ENCODE measurements at regions not wholly inside any gene's neighbourhood (a gene's known extent, or its start where the extent isn't known, plus 50 kb on each side); places are given as distances from the start of the nearest gene placed in this dataset.
"Not testable (repeated sequence)": the region's sequence is repeated elsewhere in the genome, so short reads cannot be mapped to it uniquely, and the experiment has no call there.

DNA sequence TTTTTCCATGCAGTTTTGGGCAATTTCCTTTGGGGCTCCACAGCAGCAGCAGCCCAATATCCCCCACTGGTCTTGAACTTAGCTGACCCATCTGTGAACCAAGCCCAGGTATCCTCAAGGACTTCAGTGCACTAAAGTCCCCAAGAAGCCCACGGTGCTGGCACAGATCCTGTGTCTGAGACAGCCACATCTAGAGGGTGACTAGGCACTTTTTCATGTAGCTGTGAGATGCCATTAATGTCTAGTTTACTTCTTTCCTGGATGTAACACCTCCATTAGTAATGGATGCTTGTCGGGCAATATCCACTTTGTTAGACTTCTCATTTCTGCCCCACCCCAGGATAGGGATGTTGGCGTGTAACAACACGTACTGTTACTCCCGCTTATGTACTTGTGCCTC, 117.9 kb downstream of the GPCPD1 start:
- intact Hi-C loops (cut with micrococcal nuclease), result no loop called here

DNA sequence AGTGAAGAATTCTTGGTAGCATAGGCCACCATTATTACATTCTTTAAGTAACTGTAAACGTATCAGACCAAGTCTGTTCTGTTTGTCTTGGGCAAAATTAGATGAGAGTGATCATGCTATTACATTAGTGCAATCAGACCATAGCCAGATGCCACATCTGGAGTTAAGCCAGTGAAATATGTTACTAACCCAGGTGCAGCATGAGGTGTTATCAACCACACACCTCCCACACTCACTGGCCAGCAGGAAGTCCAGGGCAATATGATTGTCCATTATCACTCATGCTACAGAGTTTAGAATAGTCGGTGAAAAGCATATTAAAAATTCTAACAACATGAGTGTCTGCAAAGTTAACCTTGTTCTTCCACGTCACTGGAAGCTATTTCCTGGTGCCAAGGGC, 119.4 kb downstream of the GPCPD1 start:
- intact Hi-C loops (cut with micrococcal nuclease), result no loop called here

DNA sequence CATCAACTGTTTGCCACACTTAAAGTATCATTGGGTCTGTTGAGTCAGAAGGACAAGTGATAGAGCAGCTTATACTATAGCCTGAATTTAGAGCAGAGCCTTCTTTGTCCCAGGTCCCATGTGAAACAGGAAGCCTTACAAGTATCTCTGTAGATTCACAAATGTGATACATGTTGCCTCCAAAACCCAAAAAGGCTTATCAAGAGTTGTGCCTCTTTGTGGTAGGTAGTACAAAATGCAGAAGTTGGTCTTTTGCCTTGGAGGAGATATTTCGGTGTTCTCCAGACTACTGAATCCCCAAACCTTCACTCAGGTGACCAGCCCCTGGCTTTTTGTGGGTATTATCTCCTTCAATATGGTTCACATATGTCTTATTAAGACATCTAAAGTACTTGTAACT, 121.2 kb downstream of the GPCPD1 start:
- intact Hi-C loops (cut with micrococcal nuclease), result no loop called here

DNA sequence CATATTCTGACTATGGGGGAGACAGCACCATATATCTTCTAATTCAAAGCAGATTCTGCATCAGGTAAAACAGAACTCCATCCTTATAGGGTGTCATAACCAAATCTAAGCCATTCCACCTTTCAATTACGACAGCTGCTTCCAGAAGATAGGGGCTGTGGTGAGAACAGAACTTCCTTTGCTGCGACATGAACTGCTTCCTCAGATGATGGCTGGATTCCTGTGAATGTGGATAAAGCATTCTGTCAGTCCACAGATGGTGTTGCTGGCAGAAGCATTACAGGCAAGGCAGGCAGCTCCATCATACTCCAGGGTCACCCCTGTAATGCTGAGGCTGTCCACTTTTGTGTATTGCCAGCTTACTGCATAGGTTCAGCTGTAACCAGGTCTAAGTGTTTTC, 122.0 kb downstream of the GPCPD1 start:
- intact Hi-C loops (cut with micrococcal nuclease), result no loop called here

DNA sequence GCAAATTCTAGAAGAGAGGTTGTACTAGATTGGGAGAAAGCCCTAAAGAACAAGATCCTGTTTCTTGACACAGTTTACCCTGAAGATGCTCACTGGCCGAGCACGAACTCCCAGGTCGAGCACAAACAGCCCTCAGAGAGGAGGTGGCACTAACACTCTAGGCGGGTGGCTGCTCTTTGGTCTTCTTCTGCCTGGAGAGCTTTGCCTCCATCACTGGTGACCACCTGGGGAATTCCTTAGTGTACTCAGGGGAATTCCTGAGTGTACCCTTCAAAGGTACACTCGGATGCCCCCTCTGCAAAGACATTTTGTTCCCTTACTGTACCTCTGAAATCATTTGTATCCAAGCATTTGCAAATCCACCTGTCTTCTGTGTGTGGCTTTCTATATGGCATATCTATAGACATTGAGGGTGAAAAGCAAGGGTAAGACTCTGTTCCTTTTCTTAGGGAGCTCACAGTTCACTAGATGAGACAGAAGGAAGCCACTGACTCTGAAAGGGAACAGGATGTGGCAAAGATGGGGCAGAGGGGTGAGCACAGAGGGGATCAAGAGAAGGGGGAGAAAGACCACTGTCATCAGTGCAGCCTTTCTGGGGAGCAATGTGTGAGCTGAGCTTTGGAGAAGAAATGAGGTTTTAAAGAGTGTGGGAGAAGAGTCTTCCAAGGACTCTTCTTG, 124.3 kb downstream of the GPCPD1 start:
- intact Hi-C loops (cut with micrococcal nuclease), result no loop called here

DNA sequence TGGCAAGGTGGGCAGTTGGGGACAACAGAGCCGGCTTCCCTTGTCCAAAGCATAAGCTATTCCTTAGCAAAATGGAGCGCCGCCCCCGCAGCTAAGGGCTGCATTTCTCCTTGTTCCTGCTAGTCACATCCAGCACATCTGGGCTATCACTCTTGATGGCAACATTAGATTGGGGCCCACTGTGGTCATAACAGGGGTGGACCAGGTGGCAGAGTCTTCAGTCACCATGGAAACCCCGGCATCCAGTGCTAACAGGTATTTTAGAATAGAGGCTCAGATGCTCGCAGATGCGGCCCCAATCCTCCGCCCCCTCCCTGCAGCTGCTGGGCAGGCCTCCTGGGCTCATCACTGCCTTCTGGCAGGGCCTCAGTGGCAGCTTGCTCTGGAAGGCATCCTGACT, 125.9 kb downstream of the GPCPD1 start:
- intact Hi-C loops (cut with micrococcal nuclease), result no loop called here

DNA sequence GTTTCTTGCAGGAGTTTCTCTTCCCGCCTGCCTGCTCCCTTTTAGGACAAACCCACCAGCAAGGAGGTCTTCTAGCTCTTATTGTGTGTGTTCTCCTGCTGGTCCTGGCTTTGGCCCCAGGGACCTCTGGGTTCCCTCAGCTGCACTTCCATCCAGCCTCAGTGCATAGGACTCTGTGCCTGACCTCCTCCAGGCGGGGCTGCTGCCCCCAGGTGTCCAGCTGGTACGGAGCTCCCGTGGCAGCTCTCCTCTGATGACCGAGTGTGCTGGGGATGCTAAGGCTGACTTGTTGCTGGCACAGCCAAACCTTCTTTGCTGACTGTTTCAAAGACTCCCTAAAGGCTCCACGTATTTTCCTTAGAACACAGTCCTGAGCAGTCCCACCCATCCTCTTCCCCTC, 126.5 kb downstream of the GPCPD1 start:
- intact Hi-C loops (cut with micrococcal nuclease), result no loop called here

DNA sequence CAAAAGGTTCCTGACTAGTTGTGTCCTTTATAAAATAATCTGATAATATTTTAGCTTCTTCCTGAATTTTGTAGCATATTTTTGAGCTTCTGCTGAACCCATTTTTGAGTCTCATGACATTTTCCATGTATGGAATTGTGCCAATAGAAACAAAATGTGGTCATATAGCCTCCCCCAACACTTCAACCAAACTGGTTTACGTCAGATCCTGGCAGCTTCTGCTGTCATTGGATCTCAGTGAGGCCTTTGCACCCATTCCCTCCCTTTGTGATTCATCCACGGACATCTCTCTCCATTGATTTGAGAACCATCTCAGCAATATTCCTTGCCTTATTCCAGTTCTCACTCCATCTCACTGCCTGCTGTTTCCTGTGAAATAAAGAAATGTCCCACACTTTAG, 128.0 kb downstream of the GPCPD1 start:
- intact Hi-C loops (cut with micrococcal nuclease), result no loop called here

DNA sequence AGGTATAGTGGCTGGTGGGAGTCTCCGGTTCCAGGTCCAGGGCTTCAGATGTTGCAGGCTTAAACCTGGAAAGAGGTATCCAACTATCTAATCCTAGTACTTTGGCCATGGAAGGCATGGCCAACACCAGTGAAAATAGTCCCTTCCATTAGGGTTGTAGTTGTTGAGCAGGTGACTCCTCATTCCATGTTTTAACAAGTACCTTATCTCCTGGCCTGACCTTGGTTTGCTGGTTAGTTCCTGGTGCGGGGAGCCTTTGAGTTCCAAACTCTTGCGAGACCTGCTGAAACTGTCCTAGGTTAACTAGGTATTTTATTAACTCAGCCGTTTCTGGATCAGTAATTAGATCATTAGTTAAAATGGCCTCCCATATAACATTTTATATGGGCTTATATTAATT, 128.9 kb downstream of the GPCPD1 start:
- intact Hi-C loops (cut with micrococcal nuclease), result no loop called here

DNA sequence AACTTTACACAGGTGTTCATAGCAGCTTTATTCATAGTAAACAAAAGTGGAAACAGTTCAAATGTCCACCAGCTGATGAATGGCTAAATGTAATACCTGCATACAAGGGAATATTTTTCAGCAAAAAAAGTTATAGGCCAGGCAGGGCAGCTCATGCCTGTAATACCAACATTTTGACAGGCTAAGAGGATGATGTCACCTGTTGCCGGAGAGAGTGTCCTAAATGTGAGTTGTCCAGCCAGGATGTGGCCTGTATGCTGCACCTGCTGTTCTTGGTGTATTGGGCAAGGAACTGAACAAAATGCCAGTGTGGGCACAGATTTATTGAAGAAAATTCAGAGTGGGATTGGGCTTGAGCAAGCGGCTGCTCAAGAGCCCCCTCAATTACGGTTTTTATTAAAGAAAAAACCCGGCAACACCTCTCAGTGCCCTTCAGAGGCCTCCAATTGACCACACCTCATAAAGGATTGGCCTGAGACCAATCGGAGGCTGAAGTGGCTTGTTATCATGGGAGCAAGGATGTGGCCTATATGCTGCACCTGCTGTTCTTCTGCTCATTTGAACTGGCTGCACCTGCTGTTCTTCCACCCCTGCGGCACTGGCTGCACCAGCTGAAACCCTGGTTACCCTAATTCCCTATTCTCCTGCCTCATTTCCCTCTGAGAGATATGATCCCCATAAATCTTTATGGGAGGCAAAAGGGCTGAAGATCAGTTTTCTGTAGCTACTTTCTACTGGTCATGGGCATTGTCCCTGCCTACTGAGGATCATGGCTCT, 129.8 kb downstream of the GPCPD1 start:
- intact Hi-C loops (cut with micrococcal nuclease), result no loop called here

DNA sequence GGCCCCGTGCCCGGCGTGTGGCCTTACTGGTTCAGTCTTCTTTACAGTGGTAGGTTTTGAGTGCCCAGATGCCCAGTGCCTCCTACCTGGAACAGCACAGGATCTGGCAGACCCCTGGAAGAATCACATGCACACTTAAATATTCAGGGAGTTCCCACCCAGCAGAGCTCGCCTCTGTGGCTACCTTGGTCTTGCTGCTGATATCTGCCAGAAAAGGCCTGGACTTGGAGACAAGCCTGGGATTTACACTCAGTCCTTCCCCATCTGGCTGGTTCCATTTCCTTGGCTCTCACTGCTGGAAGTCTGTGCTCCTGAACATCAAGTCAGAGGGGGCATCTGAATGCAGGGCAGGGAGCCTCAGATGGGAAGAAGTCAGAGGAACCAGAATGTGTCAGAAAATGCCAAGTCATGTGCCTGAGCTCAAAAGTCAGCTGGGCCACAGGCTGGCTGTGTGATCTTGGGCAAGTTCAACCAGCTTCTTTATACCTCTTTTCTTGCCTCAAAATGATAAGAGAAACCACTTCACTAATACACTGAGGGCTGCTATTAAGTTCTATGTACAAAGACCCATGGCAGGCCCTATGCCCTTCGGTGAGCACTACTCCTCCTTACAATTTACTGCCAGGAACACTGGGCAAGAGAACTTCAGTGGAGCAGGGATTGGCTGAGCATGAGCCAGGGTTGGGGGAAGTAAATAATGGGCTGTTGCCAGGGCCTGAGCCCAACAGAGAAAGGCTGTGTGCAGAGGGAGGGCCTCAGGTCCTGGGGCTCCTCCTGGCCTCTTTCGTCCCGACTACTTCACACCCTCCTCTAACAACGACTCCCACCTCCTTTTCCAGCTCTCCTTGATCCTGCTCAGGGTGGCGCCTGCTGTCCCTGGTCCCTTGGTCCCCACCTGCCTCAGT, 135.9 kb downstream of the GPCPD1 start:
- intact Hi-C loops (cut with micrococcal nuclease), result no loop called here

DNA sequence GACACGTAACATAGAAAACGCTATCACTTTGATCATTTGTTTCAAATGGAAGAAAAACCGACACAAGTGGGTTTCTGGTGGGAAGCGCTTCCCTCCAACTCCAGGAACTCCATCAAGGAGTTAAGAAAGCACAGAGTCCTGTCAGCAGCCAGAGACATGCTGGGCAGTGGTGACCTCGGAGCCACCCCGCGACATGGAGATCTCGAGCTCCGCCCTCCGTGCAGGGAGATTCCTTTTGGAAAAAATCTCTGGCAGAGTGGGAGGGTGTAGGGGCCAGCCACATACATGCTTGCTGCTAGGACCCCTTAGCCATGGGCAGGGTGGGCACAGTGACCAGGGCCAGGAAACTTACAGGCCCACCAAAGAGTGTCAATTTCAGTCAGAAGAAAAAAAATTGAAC, 138.9 kb downstream of the GPCPD1 start:
- intact Hi-C loops (cut with micrococcal nuclease), result not testable (repeated sequence)

DNA sequence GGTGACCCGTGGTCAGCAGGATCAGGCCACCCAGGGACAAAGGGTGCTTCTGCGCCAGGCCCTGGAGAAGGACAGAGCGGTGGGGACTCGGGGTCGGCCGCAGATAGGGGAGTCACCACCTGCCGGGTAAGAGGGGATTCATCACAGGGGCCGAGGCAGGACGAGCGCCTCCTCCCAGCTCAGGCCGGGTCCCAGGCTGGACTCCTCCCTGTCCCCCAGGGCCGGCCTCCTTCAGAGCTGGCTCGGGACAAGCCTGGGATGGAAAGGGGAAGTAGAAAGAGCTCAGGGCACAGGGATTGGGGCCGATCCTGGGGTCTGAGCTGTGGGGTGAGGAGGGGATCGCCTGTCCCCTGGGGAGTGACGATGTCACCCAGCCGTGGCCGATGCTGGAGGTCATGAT, 139.4 kb downstream of the GPCPD1 start:
- intact Hi-C loops (cut with micrococcal nuclease), result no loop called here

DNA sequence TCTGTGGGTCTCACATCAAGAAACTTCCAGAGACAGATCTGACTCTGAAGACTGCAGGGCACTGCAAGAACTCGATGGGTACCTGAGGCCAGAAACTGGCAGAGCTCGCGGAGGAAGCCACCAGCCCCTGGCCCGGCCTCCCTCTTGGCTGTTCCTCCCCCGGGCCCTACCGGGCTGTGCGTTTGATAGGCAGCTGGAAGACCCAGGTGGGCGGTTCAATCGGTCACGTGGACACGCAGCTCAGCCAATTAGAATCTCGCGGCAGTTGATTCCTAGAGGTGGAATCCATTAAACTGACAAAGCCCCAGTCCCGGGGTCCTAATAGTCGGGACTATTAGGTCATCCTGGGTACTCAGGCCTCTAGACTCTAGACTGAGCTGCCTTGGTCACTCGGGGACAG, 139.9 kb downstream of the GPCPD1 start:
- intact Hi-C loops (cut with micrococcal nuclease), result no loop called here

DNA sequence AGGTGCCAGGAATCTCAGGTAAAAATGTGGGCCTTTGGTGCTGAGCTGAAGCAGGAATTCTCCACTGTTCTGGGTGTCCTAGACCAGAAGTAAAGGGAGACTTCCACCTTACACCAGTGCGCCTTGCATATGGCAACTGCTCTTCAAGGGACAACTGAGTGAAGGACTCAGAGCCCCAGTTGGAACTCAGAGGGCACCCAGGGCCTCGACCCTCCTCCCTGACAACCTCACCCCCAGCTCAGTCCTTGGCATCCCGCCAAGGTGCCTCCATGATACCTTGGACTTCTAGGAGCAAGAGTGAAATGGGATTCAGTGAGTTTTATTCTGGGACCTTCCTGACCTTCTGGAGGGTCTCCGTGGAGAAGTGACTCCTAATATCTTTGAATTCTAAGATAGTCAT, 140.3 kb downstream of the GPCPD1 start:
- intact Hi-C loops (cut with micrococcal nuclease), result no loop called here

DNA sequence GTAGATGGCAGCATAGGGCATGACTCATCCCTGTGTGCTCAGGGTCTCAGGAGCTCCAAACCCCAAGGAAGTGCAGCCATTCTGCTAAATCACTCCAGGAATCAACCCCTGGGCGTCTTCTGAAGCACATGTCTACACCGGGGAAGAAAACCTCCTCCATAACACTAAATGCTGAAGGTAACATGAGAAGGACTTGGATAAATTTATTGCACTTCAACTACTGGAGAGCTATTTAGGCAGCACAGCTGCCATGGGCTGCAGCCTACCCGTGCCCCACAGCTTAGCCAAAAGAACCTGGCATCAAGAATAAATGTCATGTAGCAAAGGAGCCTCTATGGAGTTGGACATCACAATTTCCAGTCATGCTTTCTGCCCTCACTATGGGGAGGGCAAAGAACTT, 141.7 kb downstream of the GPCPD1 start:
- intact Hi-C loops (cut with micrococcal nuclease), result no loop called here

DNA sequence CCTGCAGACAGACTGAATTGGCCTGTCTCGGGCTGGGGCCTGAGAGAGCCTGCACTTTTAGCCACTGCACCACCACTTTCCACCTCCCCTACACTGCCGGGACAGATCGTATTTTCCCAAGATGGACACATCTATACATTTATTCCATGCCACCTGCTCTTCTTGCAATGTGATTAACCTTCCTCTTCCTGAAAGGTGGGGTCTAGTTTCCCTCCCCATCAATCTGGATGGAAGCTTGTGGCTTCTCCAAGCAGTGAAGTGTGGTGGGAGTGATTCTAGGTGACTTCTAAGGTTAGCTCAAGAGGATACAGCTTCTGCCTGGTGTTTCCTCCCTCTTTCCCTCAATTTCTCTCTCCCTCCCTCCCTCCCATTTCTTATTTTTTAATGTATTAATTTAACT, 143.7 kb downstream of the GPCPD1 start:
- intact Hi-C loops (cut with micrococcal nuclease), result no loop called here

DNA sequence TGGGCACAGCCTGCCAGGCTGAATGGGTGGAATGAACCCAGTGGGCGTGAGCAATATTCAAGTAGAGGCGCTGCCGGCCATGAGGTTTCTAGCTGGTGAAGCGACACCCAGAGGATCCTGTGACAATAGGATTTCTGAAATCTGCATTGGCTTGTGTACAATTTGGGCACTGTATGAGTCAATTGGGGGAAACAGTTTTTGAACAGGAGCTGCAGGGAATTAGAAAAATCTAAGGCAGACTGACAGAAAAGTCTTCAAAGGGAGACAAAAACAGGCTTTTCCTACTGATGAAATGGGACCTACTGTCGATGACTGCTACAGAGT, 145.2 kb downstream of the GPCPD1 start:
- intact Hi-C loops (cut with micrococcal nuclease), result no loop called here

DNA sequence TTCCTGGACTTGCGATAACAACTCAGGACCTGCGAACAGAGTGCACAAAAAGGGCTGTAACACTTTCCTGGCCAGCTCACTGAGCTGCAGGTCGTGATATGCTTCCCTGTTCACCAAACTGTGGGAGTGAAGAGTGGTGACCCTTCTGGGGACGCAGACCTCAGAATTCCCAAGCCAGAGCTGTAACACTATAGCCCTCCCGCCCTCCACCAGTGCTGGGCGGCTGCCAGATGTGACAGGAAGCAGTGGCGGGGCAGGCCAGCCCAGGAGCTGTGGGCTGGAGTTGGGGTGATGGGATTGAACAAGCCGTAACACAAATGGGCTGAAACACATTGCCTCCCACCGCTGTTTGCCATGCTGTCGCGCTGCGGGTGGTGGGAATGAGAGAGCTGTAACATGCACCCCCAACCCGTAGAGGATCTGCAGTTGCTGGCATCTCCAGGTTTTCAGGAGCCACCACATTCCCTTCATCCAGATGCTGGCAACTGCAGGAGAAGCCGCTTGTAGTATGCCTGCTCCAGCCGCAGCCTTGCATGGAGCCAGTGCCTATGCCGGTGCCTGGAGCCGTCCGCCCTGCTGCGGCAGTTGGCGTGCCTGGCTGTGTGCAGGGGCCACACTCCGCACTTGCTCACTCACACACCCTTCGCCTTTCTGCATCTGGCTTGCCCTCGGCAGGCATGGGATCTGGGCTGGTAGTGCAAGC, 145.8 kb downstream of the GPCPD1 start:
- intact Hi-C loops (cut with micrococcal nuclease), result no loop called here

DNA sequence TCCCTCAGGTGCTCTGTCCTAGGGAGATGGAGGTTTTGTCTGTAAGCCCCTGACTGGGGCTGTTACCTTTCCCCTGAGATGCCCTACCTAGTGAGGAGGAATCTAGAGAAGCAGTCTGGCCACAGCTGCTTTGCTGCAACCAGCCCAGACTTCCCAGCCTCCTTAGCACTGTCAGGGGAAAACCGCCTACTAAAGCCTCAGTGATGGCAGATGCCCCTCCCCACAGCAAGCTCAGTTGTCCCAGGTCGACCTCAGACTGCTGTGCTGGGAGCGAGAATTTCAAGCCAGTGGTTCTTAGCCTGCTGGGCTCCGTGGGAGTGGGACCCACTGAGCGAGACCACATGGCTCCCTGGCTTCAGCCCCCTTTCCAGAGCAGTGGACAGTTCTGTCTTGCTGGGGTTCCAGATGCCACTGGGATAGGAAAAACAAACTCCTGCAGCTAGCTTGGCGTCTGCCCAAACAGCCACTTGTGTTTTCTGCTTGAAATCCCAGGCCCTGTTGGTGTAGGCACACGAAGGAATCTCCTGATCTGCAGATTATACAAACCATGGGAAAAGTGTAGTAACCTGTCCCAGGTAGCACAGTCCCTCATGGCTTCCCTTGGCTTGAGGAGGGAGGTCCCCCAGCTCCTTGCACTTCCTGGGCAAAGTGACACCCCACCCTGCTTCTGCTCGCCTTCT, 146.4 kb upstream of the PROKR2 start:
- intact Hi-C loops (cut with micrococcal nuclease), result no loop called here

DNA sequence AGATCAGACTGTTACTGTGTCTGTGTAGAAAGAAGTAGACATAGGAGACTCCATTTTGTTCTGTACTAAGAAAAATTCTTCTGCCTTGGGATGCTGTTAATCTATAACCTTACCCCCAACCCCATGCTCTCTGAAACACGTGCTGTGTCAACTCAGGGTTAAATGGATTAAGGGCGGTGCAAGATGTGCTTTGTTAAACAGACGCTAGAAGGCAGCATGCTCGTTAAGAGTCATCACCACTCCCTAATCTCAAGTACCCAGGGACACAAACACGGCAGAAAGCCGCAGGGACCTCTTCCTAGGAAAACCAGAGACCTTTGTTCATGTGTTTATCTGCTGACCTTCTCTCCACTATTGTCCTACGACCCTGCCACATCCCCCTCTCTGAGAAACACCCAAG, 137.0 kb upstream of the PROKR2 start:
- intact Hi-C loops (cut with micrococcal nuclease), result not testable (repeated sequence)

Data from T-helper 1 cell treated with Interleukin-12 subunit alpha and Interleukin-12 subunit beta and Interleukin-4 antibody, amounts not matched to agents 30 ng/mL and 1 ng/mL, for 36 hours (primary cell).